GM19463 (cell line): ENCODE measurements at regions not wholly inside any gene's neighbourhood (a gene's known extent, or its start where the extent isn't known, plus 50 kb on each side); places are given as distances from the start of the nearest gene placed in this dataset.
"Not testable (repeated sequence)": the region's sequence is repeated elsewhere in the genome, so short reads cannot be mapped to it uniquely, and the experiment has no call there.

Experiments
- ATAC-seq: cut with Tn5 transposase; IDR thresholded peaks from one replicate; pipeline ENCODE4 v1.9.1; 2021; ENCODE audit warnings: mild to moderate bottlenecking, moderate library complexity; ENCODE audit not compliant: unreplicated experiment

DNA sequence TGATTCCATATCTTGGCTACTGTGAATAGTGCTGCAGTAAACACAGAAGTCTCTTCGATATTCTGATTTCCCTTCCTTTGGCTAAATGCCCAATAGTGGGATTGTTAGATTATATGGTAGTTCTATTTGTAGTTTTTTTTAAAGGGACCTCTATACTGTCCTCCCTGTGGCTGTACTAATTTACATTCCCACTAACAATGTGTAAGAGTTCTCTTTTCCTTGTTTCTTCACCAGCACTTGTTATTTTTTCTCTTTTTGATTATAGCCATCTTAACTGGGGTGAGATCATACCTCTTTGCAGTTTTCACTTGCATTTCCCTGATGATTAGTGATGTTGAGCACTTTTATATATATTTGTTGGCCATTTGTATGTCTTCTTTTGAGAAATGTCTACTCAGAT, 102.0 kb downstream of the CARTPT start:
- no peak for ATAC-seq

DNA sequence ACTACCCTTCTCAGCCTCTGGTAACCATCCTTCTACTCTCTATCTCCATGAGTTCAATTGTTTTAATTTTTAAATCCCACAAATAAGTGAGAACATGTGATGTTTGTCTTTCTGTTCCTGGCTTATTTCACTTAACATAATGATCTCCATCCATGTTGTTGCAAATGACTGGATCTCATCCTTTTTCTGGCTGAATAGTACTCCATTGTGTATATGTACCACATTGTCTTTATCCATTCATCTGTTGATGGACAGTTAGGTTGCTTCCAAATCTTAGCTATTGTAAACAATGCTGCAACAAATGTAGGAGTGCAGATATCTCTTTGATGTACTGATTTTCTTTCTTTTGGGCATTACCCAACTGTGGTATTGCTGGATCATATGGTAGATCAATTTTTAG, 103.0 kb downstream of the CARTPT start:
- not testable (repeated sequence) for ATAC-seq

DNA sequence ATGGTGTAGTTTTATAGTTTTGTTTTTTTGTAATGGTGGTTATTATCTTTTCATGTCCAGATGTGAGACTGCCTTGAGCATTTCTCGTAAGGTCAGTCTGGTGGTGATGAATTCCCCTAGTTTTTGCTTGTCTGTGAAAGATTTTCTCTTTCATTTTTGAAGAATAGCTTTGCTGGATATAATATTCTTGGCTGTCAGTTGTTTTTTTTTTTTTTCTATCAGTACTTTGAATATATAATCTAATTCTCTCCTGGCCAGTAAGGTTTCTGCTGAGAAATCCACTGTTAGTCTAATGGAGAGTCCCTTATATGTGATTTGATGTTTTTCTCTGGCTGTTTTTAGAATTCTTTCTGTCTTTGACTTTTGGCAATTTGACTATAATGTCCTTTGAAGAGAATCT, 106.9 kb downstream of the CARTPT start:
- ATAC-seq: no peak

DNA sequence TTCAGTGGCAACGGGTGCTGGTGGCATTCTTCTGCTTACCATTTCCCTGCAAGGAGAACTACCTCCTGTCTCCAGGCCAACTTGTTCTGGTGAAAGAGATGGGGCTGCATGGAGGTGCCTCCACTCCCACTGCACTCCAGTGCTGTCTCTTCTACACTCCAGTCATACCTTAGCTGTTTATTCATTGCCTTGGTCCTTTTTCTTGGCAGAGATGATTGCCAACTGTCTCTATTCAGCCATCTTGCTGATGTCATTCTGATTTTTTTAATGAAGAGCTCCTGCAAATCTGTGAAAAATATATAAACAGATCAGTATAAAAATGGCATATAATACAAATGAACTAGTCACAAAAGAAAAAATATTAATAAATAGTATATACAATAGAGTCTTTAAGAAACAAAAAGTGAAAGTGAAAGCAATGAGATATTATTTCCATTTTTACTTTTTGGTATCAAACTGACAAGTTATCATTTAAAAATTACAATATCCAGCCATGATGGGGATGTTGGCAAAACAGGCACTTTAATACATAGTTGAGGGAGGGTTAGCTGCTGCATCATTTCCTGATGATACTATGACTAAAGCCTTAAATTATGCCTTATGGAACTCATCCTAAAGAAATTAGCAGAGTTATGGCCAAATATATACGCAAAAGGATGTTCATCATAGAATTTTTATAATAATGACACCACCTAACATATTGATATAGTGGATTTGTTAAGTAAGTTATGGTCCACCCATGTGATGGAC, 109.4 kb downstream of the CARTPT start:
- ATAC-seq: no peak

DNA sequence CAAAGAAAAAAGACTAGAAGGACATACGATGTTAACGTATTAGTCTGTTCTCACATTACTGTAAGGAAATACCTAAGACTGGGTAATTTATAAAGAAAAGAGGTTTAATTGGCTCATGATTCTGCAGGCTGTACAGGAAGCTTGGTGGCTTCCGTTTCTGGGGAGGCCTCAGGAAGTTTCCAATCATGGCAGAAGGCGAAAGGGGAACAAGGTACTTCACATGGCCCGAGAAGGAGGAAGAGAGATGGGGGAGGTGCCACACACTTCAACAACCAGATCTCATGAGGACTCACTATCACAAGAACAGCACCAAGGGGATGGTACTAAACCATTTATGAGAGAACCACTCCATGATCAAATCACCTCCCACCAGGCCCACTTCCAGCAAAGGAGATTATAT, 110.1 kb downstream of the CARTPT start:
- ATAC-seq: no peak

DNA sequence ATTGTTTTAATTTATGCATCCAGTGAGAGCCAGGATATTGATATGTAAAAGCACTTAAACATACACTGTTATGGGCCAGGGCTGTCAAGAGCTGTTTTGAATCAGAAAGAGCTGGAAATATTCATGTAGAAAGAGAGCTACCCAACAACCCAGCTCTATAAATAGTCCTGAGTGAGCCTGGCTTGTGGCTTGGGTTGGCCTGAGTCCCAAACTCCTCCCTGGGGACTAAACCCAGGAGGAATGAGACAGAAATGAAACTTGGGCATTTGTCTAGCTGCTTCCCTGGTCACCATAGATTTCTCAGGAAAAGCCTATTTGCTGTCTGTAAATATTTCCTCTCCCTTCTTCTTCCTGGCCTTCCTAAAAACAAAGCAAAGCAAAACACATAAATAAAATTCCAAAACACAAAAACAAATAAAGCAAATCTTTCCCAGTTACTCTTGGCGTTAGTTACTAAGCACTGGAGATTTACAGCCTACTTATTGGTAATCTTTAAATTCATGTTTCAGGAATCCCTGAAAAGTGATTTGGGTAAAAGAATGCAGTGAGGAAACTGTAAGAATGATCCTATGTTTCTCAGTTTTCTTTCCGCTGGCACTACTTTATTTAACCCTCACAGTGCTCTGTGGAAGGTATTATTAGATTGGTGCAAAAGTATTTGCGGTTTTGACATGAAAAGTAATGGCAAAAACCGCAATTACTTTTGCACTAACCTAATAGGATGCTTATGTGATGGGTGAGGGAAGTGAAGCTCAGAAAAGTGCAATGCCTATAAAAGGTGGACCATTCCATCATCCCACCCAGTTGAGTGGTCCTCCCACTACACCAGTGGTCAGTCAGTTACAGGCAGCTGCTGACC, 111.8 kb downstream of the CARTPT start:
- no peak for ATAC-seq

DNA sequence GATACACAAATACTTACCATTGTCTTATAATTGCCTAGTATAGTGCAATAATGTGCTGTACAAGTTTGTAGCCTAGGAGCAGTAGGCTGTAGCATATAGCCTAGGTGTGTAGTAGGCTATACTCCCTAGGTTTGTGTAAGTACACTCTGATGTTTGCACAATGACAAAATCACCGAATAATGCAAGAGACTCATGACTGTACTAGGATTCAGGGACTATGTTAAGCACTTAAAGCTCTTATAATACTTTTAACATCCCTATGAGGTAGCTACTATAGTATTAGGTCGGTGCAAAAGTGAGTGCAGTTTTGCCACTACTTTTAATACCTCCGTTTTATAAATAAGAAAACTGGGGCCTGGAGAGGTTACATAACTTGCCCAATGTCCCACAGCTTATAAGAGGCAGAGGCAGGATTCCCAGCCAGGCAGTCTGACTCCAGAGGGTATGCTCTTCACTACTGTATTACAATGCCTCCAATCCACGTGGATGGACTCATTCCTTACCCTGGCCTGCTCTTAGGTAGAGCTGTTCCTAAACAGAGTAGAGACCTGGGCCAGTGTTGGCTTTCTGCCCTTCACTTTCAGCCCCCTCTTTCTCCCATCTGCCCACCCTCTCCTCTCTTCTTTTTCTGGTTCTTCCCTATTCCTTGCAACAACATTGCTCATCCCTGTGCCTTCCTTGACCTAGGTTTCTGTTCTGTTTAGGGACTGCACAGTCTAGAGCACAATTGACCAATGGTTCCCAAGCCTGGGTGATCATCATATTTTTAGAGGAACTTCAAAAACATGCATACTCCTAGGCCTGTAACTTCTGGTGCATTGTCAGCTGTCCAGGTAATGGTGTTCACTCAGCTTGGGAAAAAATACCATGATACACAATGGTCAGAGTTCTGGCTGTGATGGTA, 114.0 kb downstream of the CARTPT start:
- no peak for ATAC-seq

DNA sequence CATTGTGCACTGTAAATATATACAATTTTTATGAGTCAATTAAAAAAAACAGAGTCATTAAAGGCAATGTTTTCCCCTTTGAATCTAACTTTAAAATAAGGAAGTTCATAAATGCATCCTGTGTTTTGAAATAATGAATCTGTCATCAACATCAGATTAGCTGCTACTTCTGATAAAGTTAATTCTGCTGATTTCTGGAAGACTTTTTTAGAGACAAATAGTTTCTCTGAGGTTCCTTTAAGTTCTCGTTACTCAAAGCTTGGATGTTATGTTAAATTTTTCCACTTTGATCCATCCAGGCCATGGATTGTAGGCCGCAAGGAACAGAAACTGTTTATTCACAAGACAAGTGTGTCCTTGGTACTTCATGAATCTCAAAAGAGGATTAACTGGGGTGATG, 115.5 kb downstream of the CARTPT start:
- ATAC-seq: no peak

DNA sequence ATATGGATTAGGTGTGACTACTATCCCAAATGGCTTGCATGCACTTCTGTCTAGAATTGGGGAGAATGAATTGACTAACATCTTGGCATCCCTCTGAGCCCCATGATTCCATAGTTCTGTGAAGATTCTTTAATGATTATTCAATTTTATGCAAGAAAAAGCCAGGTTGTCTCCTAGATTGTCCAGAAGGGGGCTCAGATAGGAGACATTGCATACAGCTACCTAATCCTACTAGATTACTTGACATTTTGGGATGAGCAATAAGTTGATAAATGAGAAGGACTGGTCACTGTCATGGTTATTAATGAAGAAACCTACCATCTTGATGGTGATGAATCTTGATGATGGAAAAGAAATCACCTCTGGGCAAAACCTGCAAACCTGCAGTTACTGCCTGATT, 117.0 kb downstream of the CARTPT start:
- ATAC-seq: no peak

DNA sequence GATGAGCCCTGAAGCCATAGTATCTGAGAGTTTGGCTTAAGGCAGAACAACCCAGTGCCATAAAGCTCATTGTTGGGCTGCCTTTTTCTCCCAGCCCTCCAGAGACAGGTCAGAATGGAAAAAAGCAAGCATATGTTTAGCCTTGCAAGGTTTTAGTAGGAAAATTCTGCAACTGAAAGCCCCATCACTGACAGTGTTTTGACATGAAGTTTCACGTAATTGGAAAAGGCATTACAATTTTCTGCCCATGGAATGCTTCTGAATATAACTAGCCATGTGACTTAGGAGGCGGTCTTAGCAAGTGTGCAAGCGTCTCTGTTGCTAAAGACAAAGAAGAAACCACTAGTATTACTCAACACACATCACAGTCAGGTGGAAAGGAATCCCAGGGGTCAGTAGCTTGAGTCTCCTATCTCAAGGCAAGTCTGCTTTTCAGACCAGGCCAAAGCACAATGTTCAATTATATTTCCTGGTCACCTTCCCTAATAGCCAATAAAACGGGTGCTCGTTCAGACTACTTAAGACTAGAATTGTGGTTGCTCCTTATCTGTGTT, 117.6 kb downstream of the CARTPT start:
- ATAC-seq: no peak

DNA sequence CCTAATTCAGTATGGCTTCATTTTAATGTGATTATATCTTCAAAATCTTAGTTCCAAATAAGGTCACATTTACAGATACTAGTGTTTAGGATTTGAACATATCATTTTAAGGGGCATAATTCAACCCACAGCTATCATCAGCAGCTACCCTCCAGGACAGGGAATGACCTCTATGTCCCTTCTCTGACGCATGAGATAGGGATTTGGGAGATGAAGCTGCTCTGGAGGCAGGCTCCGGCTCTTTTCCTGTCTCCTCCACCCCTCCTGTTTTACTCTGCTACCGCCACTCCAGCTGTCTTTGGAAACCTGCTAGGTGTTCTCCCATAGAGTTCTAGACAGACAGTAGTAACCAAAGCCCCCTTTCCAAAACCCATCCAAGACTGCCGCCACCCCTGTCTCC, 119.2 kb downstream of the CARTPT start:
- no peak for ATAC-seq

DNA sequence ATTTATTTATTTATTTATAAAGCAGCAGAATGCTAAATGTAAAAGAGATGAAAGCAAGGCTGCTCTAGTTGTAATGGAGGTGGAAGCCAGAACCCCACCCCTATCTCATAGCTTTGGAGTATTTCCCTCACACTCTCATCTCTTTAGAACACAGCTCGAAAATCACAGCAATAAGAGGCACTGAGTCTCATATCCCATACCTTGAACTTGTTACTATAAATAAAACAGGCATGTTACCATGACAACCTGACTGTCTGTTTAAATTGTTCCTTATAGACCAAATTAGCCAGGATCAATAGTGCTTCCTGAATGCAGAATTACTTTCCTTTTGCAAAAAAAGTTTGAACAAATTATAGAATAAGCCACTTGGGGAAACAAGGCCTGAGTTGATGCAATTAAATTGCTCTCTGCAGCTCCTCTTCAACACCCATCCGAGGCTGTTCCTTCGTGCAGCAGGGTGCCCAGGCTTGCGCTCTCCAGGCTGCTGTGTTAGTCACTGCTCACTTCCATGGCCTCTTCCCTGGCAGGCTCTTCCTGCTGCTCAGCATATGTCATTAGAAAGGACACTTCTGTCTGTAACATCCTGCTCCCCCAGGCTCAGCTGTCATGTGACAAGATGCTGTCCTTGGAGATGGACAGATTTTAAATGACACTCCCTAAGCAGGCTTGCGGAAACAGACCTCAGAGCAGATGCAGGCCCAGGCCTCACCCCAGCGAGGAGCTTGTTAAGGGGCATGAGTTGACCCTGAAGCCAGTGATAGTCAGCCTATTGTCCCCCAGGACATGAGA, 120.2 kb downstream of the CARTPT start:
- ATAC-seq: no peak

DNA sequence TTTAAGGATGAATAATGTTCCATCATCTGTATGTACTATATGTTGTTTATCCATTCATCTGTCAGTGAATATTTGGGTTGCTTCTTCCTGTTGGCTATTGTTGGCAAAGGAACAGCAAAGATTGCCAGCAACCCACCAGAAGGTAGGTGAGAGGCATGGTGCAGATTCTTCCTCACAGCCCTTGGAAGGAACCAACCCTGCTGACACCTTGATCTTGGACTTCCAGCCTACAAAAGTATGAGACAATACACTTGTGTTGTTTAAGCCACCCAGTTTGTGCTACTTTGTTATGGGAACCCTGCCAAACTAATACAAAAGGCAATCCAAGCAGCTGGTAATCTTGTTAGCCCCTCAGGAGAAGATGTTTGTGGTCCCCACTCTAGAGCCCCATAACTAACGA, 122.0 kb downstream of the CARTPT start:
- no peak for ATAC-seq

DNA sequence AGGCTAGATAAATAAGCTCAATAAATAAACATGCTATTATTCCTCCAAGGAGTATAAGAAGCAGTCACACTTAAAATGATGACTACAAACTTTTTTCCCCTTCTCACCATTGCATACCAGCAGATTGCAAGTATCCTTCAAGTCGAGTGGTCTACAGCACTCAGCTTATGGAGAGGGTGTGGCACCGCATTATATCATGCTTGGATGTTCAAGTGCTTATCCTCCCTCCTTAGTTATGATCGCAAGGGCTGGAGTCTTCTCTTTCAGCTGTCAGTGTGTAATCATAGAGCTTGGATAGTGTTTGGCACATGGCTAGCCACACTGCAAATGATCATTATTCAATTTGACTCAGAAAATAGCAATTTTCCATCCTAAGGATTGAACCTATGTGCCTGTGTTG, 124.0 kb downstream of the CARTPT start:
- ATAC-seq: no peak

DNA sequence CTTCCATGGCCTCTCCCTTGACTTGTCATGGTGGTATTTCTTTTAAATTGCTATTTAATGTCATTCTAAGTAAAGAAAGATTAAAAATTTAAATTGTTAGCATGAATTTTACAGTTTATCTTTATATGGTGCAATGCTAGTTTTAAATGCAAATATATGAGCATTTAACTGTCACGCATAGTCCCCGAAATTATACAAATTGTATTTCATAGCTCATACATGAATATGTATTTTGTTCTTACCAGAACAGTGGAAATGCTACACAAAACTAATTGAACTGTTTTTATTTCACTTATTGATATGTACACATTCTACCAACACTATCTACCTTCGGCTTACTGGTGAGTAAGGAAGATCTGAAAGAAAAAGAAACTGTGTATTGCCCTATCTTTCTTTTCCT, 125.8 kb downstream of the CARTPT start:
- no peak for ATAC-seq

DNA sequence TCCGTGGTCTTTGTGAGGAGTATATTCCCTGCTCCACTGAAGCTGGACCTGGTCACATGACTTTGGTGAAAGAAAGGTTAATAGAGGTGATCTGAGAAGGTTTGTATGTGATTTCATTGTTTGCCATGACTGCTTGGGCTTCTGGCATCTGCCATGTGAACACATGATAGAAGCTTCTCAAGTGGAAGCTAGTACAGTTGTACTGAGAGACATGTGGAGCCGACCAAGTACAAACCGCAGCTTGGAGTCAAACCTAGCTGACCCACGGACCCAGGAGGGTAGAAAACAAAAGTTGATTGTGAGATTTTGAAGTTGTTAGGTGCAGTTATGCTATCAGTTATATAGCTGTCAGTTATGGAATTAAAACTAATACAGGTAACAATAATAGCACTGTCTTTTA, 140.4 kb downstream of the CARTPT start:
- no peak for ATAC-seq

DNA sequence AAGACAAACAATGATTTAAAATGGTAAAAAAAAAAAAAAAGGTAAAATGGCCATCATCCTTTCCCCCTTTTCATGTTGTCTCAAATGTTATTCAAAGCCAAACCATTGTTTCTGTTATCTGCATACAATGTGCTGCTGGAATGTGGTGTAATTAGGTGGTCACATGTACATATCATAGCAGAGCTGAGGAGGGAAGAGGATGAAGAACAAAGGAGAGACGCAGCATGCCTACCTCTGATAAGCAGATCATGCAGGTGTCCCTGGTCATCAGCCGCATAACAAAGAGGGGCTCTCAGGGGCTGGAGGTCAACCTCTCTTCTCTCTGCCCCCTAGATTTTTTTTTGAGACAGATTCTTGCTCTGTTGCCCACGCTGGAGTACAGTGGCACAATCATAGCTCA, 141.0 kb downstream of the CARTPT start:
- no peak for ATAC-seq

DNA sequence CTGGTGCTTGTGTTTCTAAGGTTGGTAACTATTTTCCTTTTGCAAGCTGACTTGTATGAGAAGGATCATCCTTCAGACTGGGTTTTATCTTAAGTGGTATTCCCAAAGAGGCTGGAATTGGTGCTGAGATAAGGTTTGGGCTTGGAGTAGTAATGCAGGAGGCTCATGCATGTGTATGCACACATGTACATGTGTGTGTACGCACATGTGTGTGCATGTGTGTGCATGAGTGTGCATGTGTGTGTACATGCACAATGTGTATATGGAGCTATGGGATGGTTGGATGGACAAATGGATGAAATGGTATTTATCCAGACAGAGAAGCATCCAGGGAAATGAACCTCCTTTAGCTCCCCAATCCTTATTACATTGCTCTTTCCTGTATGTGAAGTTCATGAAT, 142.6 kb downstream of the CARTPT start:
- ATAC-seq: no peak

DNA sequence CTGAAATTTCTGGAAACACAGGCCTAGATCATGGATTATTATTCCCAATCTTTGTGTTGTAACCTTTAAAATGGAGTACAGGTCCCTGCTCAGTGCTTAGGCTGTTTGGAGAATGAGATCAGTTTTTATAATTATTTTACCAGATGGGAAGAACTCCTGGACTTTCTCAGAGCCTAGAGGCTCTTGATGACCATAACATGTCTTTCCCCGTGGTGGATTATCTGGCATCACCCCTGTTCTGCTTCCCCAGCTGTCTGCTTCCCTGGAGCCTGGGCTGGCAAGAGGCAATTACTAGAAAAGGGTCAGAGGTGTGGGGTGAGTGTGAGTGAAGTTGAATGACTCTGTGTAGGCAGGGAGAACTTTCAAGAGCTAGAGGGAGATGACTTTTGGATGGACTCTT, 143.0 kb downstream of the CARTPT start:
- no peak for ATAC-seq

DNA sequence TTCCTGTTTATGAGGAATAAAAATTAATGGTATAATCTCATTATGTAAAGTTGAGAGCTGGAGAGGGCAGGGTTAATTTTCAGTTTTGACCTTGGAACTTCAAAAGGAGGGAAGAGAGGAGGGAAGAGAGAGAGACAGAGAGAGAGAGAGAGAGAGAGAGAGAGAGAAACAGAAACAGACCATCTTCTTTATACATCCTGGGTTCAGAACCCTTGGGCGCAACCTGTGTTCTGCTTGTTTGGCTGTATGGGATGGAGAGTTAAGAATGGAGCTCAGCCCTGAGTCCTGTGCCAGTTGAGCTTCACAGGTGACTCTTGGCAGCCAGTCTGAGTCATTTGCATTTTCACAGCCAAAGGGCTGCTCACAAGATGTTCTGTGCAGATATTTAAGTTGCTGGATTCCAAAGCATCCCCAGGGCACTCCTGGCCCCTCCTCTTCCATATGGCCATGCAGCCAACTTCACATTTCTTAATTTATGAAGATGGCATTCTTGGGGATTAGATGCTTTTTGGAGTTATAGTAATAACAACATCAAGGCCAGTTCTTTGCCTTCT, 143.5 kb downstream of the CARTPT start:
- ATAC-seq: no peak
